ENCODE measurements at regions not wholly inside any gene's neighbourhood (a gene's known extent, or its start where the extent isn't known, plus 50 kb on each side); places are given as distances from the start of the nearest gene placed in this dataset.

GRCh38 chr13:90068658-90069057 lies 1278.8 kb upstream of the MIR17HG start:
- DNase-seq (ENCODE audit: low read depth in 4 of 4, low spot score in 2 of 4): no peak

- DNase-seq (ENCODE audit: low read depth in 4 of 4, low spot score in 2 of 4): no peak
Observed at GRCh38 chr13:90070362-90070761, 1277.1 kb upstream of the MIR17HG start.

- no peak for DNase-seq (ENCODE audit: low read depth in 4 of 4, low spot score in 2 of 4)
Observed at GRCh38 chr13:90070837-90071525, 1276.5 kb upstream of the MIR17HG start.

- DNase-seq (ENCODE audit: low read depth in 4 of 4, low spot score in 2 of 4): no peak
Observed at GRCh38 chr13:90084684-90085290, 1262.7 kb upstream of the MIR17HG start.

GRCh38 chr13:90089051-90089450 lies 1258.4 kb upstream of the MIR17HG start:
- DNase-seq (ENCODE audit: low read depth in 4 of 4, low spot score in 2 of 4): no peak

- DNase-seq (ENCODE audit: low read depth in 4 of 4, low spot score in 2 of 4): no peak
Observed at GRCh38 chr13:90091611-90092010, 1255.9 kb upstream of the MIR17HG start.

- DNase-seq (ENCODE audit: low read depth in 4 of 4, low spot score in 2 of 4): no peak
Observed at GRCh38 chr13:90094357-90094756, 1253.1 kb upstream of the MIR17HG start.

GRCh38 chr13:90098577-90098976 lies 1248.9 kb upstream of the MIR17HG start:
- no peak for DNase-seq (ENCODE audit: low read depth in 4 of 4, low spot score in 2 of 4)

- no peak for DNase-seq (ENCODE audit: low read depth in 4 of 4, low spot score in 2 of 4)
Observed at GRCh38 chr13:90099847-90100246, 1247.6 kb upstream of the MIR17HG start.

GRCh38 chr13:90103099-90103784 lies 1244.2 kb upstream of the MIR17HG start:
- no peak for DNase-seq (ENCODE audit: low read depth in 4 of 4, low spot score in 2 of 4)

- DNase-seq (ENCODE audit: low read depth in 4 of 4, low spot score in 2 of 4): no peak
Observed at GRCh38 chr13:90104764-90105163, 1242.7 kb upstream of the MIR17HG start.

GRCh38 chr13:90105276-90105675 lies 1242.2 kb upstream of the MIR17HG start:
- no peak for DNase-seq (ENCODE audit: low read depth in 4 of 4, low spot score in 2 of 4)

- peak in 1 of 4 donors; percentile 1 for DNase-seq (ENCODE audit: low read depth in 4 of 4, low spot score in 2 of 4)
Observed at GRCh38 chr13:90105849-90106496, 1241.5 kb upstream of the MIR17HG start.

GRCh38 chr13:90107661-90108060 lies 1239.8 kb upstream of the MIR17HG start:
- DNase-seq (ENCODE audit: low read depth in 4 of 4, low spot score in 2 of 4): no peak

GRCh38 chr13:90108547-90108946 lies 1238.9 kb upstream of the MIR17HG start:
- DNase-seq (ENCODE audit: low read depth in 4 of 4, low spot score in 2 of 4): no peak

GRCh38 chr13:90116121-90116520 lies 1231.4 kb upstream of the MIR17HG start:
- no peak for DNase-seq (ENCODE audit: low read depth in 4 of 4, low spot score in 2 of 4)

GRCh38 chr13:90118467-90119071 lies 1228.9 kb upstream of the MIR17HG start:
- no peak for DNase-seq (ENCODE audit: low read depth in 4 of 4, low spot score in 2 of 4)

GRCh38 chr13:90120026-90120425 lies 1227.5 kb upstream of the MIR17HG start:
- no peak for DNase-seq (ENCODE audit: low read depth in 4 of 4, low spot score in 2 of 4)

GRCh38 chr13:90121784-90122183 lies 1225.7 kb upstream of the MIR17HG start:
- no peak for DNase-seq (ENCODE audit: low read depth in 4 of 4, low spot score in 2 of 4)

- DNase-seq (ENCODE audit: low read depth in 4 of 4, low spot score in 2 of 4): no peak
Observed at GRCh38 chr13:90122531-90122930, 1225.0 kb upstream of the MIR17HG start.

GRCh38 chr13:90135558-90135957 lies 1211.9 kb upstream of the MIR17HG start:
- DNase-seq (ENCODE audit: low read depth in 4 of 4, low spot score in 2 of 4): no peak

Measured in left renal cortex interstitium (tissue), 4 donors.